ENCODE measurements at regions not wholly inside any gene's neighbourhood (a gene's known extent, or its start where the extent isn't known, plus 50 kb on each side); places are given as distances from the start of the nearest gene placed in this dataset.

- TF ChIP-seq EP300 (IDR thresholded peaks at IDR 0.05): no peak
- peak in 2 of 3 donors; percentile 56 to 69 for TF ChIP-seq POLR2AphosphoS5 (IDR thresholded peaks at IDR 0.05)
- TF ChIP-seq, protein P1, sequence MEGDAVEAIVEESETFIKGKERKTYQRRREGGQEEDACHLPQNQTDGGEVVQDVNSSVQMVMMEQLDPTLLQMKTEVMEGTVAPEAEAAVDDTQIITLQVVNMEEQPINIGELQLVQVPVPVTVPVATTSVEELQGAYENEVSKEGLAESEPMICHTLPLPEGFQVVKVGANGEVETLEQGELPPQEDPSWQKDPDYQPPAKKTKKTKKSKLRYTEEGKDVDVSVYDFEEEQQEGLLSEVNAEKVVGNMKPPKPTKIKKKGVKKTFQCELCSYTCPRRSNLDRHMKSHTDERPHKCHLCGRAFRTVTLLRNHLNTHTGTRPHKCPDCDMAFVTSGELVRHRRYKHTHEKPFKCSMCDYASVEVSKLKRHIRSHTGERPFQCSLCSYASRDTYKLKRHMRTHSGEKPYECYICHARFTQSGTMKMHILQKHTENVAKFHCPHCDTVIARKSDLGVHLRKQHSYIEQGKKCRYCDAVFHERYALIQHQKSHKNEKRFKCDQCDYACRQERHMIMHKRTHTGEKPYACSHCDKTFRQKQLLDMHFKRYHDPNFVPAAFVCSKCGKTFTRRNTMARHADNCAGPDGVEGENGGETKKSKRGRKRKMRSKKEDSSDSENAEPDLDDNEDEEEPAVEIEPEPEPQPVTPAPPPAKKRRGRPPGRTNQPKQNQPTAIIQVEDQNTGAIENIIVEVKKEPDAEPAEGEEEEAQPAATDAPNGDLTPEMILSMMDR (IDR thresholded peaks at IDR 0.05): peak in 1 of 7 experiments; percentile 1
- no peak for TF ChIP-seq POLR2A (IDR thresholded peaks at IDR 0.05)
- DNase-seq: peak; percentile 61 to 85
- peak overlapping the region; percentile 61 to 90 (median 76) for H3K4me3 ChIP-seq
- intact Hi-C loops (cut with DNase I; ENCODE audit: low total_unique reads): loop anchor here (5.0 kb wide), 1 partner anchor 49 kb away; no protein-coding TSS in a partner anchor
- 9 to 20% (median 14%) methylated on average over 13 of the region's 13 CpGs for WGBS, 5 donors
- no peaks in the 10 kb centered on the region for H3K27me3 ChIP-seq
- peaks cover 60 to 82% (median 76%) of the 10 kb centered on the region in 4 donors for H3K4me1 ChIP-seq
- no peaks in the 10 kb centered on the region for H3K36me3 ChIP-seq
- H3K9me3 ChIP-seq: no peaks in the 10 kb centered on the region
- peak overlapping the region; percentile 91 to 97 (median 95) for H3K27ac ChIP-seq
Measured at GRCh38 chr16:85557971-85558657, 55.0 kb upstream of the GSE1 start.

DNA sequence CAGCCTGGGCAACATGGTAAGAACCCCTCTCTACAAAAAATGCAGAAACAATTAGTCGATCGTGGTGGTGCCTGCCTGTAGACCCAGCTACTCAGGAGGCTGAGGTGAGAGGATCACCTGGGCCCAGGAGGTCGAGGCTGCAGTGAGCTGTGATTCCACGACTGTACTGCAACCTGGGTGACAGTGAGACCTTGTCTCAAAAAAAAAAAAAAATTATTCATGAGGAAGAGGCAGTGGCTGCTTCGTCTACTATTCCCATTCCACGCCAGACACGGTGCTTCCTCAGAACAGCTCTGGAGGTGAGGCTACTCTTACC lies 52.2 kb upstream of the GSE1 start:
- WGBS, 5 donors: 61 to 86% (median 74%) methylated on average over 7 of the region's 7 CpGs
- H3K4me3 ChIP-seq: no peak overlapping the region
- peaks cover 70 to 88% (median 80%) of the 10 kb centered on the region in 4 donors for H3K4me1 ChIP-seq
- no peak for DNase-seq
- intact Hi-C loops (cut with DNase I; ENCODE audit: low total_unique reads): no loop called here
- H3K9me3 ChIP-seq: no peaks in the 10 kb centered on the region
- peak overlapping the region; percentile 14 to 81 (median 70) for H3K27ac ChIP-seq
- no peaks in the 10 kb centered on the region for H3K36me3 ChIP-seq
- TF ChIP-seq EP300 (IDR thresholded peaks at IDR 0.05) (no peak), POLR2AphosphoS5 (IDR thresholded peaks at IDR 0.05) (no peak), POLR2A (IDR thresholded peaks at IDR 0.05) (no peak)
- TF ChIP-seq, protein P1 (IDR thresholded peaks at IDR 0.05): no peak
- H3K27me3 ChIP-seq: no peaks in the 10 kb centered on the region

GRCh38 chr16:85561248-85562092 lies 51.7 kb upstream of the GSE1 start:
- H3K27ac ChIP-seq: peak overlapping the region; percentile 41 to 81 (median 70)
- peaks cover 70 to 92% (median 83%) of the 10 kb centered on the region in 4 donors for H3K4me1 ChIP-seq
- no peaks in the 10 kb centered on the region for H3K9me3 ChIP-seq
- intact Hi-C loops (cut with DNase I; ENCODE audit: low total_unique reads): no loop called here
- no peaks in the 10 kb centered on the region for H3K36me3 ChIP-seq
- H3K27me3 ChIP-seq: no peaks in the 10 kb centered on the region
- 56 to 74% (median 67%) methylated on average over 20 to 24 of the region's 24 CpGs for WGBS, 5 donors
- H3K4me3 ChIP-seq: no peak overlapping the region
- TF ChIP-seq EP300 (IDR thresholded peaks at IDR 0.05): no peak
- no peak for TF ChIP-seq POLR2A (IDR thresholded peaks at IDR 0.05)
- no peak for TF ChIP-seq POLR2AphosphoS5 (IDR thresholded peaks at IDR 0.05)
- TF ChIP-seq, protein P1 (IDR thresholded peaks at IDR 0.05): no peak
- DNase-seq: no peak

- no peaks in the 10 kb centered on the region for H3K27me3 ChIP-seq
- no peaks in the 10 kb centered on the region for H3K9me3 ChIP-seq
- H3K36me3 ChIP-seq: no peaks in the 10 kb centered on the region
- no peak for DNase-seq
- H3K4me3 ChIP-seq: no peak overlapping the region
- intact Hi-C loops (cut with DNase I; ENCODE audit: low total_unique reads): no loop called here
- H3K4me1 ChIP-seq: peaks cover 66 to 96% (median 86%) of the 10 kb centered on the region in 4 donors
- H3K27ac ChIP-seq: peak overlapping the region; percentile 52 to 81 (median 70)
- 54 to 75% (median 64%) methylated on average over 19 of the region's 19 CpGs for WGBS, 5 donors
- no peak for TF ChIP-seq POLR2AphosphoS5 (IDR thresholded peaks at IDR 0.05)
- TF ChIP-seq EP300 (IDR thresholded peaks at IDR 0.05): no peak
- TF ChIP-seq, protein P1 (IDR thresholded peaks at IDR 0.05): no peak
- no peak for TF ChIP-seq POLR2A (IDR thresholded peaks at IDR 0.05)
Measured at GRCh38 chr16:85562093-85562786, 50.9 kb upstream of the GSE1 start.
